Neural crest cell (in vitro differentiated cells): ENCODE measurements at regions not wholly inside any gene's neighbourhood (a gene's known extent, or its start where the extent isn't known, plus 50 kb on each side); places are given as distances from the start of the nearest gene placed in this dataset.

Source experiments
- DNase-seq: peaks from one replicate; pipeline ENCODE4 v3.0.0; 2021; ENCODE audit warnings: low read depth, mixed read lengths, low spot score
- H3K27ac Mint-ChIP-seq: one replicate; pipeline ENCODE4 v1.8.0; 2021; ENCODE audit warnings: mild to moderate bottlenecking, mixed read lengths; ENCODE audit not compliant: unreplicated experiment
- H3K27me3 Mint-ChIP-seq: 2 replicates; pipeline ENCODE4 v1.8.0; 2021; ENCODE audit warnings: low read depth, mild to moderate bottlenecking, mixed read lengths
- H3K36me3 Mint-ChIP-seq: 2 replicates; pipeline ENCODE4 v1.8.0; 2021; ENCODE audit warnings: low read depth, mild to moderate bottlenecking, mixed read lengths
- H3K4me1 Mint-ChIP-seq: 2 replicates; pipeline ENCODE4 v1.8.0; 2021; ENCODE audit warnings: mixed read lengths
- H3K4me3 Mint-ChIP-seq: one replicate; pipeline ENCODE4 v1.8.0; 2021; ENCODE audit warnings: mild to moderate bottlenecking, mixed read lengths
- H3K9me3 Mint-ChIP-seq: 2 replicates; pipeline ENCODE4 v1.8.0; 2021; ENCODE audit warnings: mixed read lengths
- CTCF ChIP-seq: fragments of 200-600 bp; sonication (generic); conservative IDR thresholded peaks from 2 replicates; pipeline ENCODE4 v1.5.0; 2021; ENCODE audit warnings: antibody characterized with exemption, mild to moderate bottlenecking

DNA sequence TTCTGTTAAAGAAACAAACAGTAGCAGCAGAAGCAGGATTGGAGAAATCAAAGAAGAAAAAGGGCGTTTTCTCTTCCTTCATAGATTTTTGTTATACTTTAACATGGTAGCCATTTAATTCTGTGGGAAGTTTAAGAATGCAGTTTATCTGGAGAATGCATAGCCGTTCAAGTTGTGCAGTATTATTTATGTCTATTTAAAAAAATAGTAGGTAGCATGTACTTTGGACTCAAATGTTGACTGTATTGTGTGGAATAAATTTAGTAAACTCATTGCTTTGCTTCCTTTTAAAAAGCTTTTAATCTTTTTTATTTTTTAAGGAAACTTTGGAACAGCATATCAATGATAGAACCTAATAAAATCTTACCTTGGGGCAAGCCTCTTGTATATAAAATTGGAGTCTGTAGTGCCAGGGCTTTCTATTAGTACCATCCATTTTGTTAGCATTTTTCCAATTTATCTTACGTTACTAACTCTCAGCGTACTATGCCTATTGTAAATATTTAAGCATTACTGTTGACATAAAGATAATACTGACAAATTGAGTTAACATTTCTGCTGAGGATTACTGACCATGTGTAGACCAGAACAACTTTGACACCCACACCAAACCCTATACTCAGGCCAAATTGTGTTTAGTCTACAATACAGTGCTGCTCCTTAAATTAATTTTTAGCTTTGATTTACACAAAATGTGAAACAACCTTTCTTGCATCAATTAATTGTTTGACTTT lies 291.1 kb downstream of the NNT start:
- Mint-ChIP-seq H3K36me3 (no peaks in the 10 kb centered on the region), H3K4me1 (no peaks in the 10 kb centered on the region), H3K27ac (no peak overlapping the region), H3K4me3 (no peak overlapping the region), H3K9me3 (no peaks in the 10 kb centered on the region), H3K27me3 (no peaks in the 10 kb centered on the region)
- DNase-seq: no peak
- TF ChIP-seq CTCF: no peak

DNA sequence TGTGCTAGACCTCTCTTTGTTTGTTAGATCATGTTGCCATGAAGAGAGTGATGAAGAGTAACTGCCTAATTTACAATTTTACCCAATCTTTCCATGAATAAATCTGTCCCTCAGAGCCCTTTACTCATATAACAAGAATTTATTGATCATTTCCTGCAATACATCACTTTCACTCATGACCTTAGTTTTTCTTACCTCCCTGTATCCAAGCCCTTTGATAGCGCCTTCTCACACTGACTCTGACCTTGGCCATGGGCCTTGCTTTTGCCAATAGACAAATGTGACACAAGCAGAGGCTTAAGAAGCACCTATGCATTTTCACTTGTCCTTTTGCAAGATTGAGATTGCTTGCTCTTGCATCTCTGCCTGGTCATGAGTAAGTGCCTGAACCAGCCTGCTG lies 288.1 kb downstream of the NNT start:
- Mint-ChIP-seq H3K4me3 (no peak overlapping the region), H3K27ac (no peak overlapping the region), H3K9me3 (no peaks in the 10 kb centered on the region), H3K27me3 (no peaks in the 10 kb centered on the region), H3K4me1 (no peaks in the 10 kb centered on the region), H3K36me3 (no peaks in the 10 kb centered on the region)
- no peak for TF ChIP-seq CTCF
- no peak for DNase-seq

- Mint-ChIP-seq H3K27ac (no peak overlapping the region), H3K4me3 (no peak overlapping the region), H3K27me3 (no peaks in the 10 kb centered on the region), H3K36me3 (no peaks in the 10 kb centered on the region), H3K4me1 (no peaks in the 10 kb centered on the region), H3K9me3 (no peaks in the 10 kb centered on the region)
- no peak for TF ChIP-seq CTCF
- DNase-seq: no peak
Measured at GRCh38 chr5:43889233-43889632, 286.3 kb downstream of the NNT start.

DNA sequence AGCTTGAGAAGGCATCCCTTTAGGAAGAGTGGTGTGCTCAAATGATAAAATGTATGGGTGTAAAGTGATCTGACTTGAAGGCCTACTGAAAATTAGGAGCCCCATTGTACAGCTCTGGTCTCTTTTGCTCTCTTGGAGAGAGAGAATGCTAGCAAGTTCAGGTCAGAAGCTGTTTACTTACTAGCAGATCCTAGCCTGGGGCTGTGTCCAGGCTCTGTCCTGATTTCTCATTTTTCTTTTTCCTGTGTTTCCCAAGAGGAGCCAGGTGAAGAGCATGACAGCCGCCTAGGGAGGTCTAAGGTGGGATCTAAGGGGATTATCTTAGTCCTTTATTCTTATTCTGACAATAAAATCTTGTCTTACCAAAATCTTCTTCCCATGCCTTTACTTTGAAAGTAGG lies 272.8 kb downstream of the NNT start:
- no peak for DNase-seq
- H3K27ac Mint-ChIP-seq: no peak overlapping the region
- H3K4me1 Mint-ChIP-seq: no peaks in the 10 kb centered on the region
- no peaks in the 10 kb centered on the region for H3K27me3 Mint-ChIP-seq
- no peak overlapping the region for H3K4me3 Mint-ChIP-seq
- no peak for TF ChIP-seq CTCF
- H3K36me3 Mint-ChIP-seq: no peaks in the 10 kb centered on the region
- H3K9me3 Mint-ChIP-seq: no peaks in the 10 kb centered on the region

DNA sequence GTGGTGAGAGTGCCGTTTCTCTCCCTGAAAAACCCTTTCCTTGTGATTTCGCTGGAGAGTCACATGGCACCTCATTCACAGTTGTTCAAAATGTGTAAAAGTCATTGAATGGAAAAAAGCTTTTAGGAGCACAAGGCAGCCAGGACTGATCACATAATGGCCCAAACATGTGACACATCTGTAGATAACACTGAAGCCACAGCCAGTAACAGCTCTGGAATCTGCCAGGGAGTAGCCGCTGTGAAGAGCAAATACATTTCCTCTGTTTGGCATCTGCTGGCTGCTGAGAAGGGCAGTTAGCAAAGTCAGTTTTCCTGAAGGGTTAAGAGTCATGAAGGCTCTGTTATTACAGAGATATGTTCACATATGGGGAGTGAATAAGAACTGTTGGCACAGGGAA lies 271.8 kb downstream of the NNT start:
- no peaks in the 10 kb centered on the region for H3K9me3 Mint-ChIP-seq
- H3K4me1 Mint-ChIP-seq: no peaks in the 10 kb centered on the region
- H3K36me3 Mint-ChIP-seq: no peaks in the 10 kb centered on the region
- H3K4me3 Mint-ChIP-seq: no peak overlapping the region
- no peak overlapping the region for H3K27ac Mint-ChIP-seq
- no peaks in the 10 kb centered on the region for H3K27me3 Mint-ChIP-seq
- no peak for DNase-seq
- TF ChIP-seq CTCF: no peak
